SK-N-DZ (cell line): ENCODE measurements at regions not wholly inside any gene's neighbourhood (a gene's known extent, or its start where the extent isn't known, plus 50 kb on each side); places are given as distances from the start of the nearest gene placed in this dataset.

ENCODE experiments used
- DNase-seq: peaks from one replicate; pipeline ENCODE4 v3.0.0-alpha.2; 2015; ENCODE audit warnings: low spot score
- small RNA-seq, 2 experiments: library from RNA; depleted of rRNA; stranded (forward); fragments of <200 nt; gene quantifications; one replicate each; pipeline ENCODE3, GENCODE V24; 2014

DNA sequence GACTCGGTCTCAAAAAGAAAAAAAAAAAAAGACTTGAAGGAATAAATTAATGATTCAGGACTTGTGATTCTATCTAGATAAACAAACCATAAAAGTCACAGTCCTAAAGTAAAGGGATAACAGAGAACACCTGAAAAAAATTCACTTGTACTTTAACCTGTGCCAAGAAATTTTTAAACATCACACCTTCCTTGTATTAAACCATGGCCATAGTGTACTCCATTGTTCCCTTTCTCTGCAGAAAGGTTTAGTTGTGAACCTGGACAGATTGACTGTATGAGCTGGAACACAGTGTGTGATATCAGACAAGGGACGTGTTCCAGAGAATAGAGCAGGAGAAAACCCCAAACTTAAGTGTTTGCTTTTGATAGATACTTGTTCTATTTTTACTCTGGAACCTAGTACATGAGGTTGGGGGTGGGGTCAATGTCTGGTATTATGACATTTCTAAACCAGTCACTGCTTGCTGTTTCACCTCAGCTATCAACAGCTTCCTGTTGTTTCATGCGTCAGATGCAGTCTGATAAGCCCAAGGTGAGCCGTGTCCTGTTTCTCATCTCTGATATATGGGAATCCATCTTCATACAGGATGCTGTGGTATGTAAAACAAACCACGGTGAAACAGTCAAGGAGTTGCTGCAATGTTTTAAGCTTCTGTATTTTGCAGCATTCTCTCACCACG, 62.5 kb upstream of the ITGA1 start:
- peak; percentile 70 for DNase-seq

DNA sequence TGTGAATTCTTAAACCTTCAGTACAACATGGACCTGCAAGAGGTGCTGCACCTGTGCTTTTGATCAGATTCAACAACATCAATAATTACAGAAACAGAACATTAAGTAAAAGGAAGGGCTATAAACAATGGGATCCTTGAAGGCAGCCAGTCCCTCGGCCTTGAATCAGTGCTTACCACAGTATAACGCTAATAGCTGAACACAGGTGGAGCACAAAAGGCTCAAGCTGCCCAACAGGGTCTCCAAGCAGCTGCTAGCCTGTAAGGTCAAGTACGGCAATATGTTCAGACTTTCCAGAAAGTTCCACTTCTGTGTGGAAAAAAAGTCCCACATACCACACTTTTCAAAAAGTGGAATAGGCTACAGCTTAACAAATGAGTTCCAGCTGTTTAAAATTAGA, 61.9 kb upstream of the ITGA1 start:
- no peak for DNase-seq

DNA sequence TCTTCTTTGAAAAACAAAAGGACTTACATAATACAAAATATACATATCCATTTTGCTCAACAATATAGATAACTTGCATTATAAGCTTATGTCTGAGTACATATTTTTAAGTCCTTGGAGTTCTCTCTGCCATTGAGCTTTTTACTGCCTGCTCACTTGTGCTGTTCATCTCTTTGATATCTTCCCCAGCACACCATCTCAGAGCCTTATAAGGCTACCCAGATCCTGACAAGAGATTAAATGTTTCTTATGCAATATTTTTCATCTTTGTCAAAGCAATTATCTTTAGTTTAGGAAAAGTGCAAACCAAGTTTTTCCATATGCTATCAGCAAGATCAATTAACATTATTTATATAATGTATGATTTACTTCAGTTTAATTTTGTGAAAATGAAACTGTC, 60.7 kb upstream of the ITGA1 start:
- DNase-seq, result no peak

DNA sequence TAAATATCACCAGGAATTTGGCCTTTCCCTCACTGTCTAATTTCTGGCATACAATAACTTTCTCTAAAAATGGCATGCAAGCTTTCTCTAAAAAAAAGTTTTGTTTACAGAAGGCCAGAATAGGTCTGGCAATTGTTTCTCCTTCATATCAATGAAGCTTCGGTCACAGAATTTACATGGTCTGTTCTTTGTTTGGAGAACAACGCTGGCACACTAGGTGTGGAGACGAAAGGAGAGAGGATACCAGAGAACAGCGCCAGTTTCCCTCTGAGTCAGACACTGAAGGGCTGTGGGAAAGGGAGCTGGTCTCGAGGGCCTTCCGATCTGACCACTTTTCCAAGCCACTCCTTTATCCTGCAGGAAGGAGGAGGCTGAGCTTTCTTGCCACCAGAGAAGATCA, 60.1 kb upstream of the ITGA1 start:
- peak; percentile 35 for DNase-seq

DNA sequence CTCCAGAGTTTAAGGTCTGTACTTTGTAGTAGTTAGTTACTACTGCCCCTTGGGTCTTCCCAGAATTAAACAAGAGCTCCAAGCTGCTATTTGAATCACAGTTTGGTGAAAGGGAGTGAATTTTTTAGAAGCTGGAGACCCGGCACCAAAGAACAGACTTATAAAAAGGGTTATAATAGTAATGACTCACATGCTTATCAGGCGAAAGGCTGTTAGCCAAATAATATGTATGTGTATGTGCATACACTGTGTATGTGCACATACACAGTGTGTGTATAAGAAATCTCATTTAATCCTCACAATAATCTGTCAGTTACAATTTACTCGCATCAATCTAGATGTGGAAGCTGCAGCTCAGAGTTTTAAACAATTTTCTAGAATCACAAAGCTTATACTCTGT, 59.5 kb upstream of the ITGA1 start:
- DNase-seq, result no peak

DNA sequence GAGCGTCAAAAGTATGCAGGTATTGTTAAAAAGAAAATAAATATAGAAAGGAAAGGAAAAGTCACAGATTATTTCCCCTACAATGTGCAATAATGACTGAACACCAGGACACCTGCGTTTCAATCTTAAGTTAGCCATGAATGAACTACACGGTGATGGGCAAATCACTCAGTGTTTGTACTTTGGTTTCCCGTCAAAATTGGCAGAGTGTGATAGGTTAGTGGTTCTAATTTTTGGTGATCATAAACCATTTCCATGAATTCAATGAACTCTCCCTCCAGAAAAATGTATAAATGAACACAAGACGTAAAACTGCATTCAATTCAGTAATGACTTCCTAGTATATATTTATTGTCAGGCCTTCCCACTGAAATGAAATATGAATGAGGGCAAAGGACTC, 59.0 kb upstream of the ITGA1 start:
- DNase-seq, result no peak

DNA sequence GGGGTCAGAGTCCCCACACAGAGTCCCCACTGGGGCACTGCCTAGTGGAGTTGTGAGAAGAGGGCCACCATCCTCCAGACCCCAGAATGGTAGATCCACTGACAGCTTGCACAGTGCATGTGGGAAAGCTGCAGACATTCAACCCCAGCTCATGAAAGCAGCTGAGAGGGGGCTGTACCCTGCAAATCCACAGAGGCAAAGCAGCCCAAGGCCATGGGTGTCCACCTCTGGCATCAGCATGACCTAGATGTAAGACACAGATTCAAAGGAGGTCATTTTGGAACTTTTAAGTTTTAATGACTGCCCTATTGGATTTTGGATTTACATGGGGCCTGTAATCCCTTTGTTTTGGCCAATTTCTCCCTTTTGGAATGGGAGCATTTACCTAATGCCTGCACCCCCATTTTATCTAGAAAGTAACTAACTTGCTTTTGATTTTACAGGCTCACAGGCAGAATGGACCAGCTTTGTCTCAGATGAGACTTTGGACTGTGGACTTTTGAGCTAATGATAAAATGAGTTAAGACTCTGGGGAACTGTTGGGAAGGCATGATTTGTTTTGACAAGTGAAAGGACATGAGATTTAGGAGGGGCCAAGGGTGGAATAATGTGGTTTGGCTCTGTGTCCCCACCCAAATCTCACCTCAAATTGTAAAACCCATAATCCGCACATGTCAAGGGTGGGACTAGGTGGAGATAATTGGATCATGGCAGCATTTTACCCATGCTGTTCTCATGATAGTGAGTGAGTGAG, 56.3 kb upstream of the ITGA1 start:
- no peak for DNase-seq

DNA sequence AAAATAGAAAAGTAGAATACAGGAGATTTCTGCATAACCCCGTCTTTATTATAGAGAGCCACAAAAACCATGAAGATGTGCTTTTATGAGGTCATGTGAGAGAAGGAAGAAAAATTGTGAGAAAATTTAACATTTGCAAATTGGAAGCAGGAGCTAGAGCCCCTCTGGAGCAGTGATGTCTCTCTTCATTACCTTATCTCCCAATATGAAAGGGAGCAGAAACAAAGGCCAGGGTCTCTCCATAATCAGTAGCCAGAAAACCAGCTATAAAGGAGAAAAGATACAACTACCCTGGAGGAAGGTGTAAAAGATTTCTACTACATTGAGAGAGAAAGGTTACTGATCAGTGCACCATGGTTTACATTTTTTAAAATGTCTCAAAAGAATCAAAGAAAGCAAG, 53.2 kb upstream of the ITGA1 start:
- peak; percentile 84 for DNase-seq

DNA sequence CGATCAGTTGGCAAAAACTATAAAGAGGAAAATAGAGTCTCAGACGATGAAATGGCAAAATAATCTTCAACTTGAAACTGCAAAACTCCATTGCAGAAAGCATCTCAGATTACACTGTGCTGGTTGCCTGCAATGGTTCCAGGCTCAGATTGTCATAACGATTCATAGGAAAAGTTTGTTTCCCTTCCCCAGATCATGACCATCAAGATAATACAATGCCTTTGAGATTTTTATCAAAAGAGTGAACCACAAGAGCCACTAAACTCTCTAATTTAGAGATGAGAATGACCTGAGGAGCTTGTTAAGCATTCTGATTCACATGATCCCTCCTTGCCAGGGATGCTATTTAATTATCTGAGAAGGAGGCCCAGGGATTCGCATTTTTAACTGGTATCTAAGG, 52.6 kb upstream of the ITGA1 start:
- peak; percentile 80 for DNase-seq

Small RNA genes lying in the stretch of these regions (small RNA-seq; reads per million reads assigned to genes)
- gene RPS17P11, result 0 reads per million in 2 experiments
